HEK293T (cell line): ENCODE measurements at regions not wholly inside any gene's neighbourhood (a gene's known extent, or its start where the extent isn't known, plus 50 kb on each side); places are given as distances from the start of the nearest gene placed in this dataset.

ENCODE experiments used
- CTCF ChIA-PET: fragments of 350-600 bp; formaldehyde crosslinking; extraction: SDS; loops from one replicate; lab custom pipeline; 2021; ENCODE audit warnings: antibody characterized with exemption, inconsistent platforms; lab: Yijun Ruan, JAX
- POLR2A ChIA-PET: fragments of 350-600 bp; formaldehyde crosslinking; extraction: SDS; loops from one replicate; lab custom pipeline; 2020; ENCODE audit warnings: antibody characterized with exemption, inconsistent platforms; lab: Yijun Ruan, JAX
- DNase-seq: peaks from one replicate; pipeline ENCODE4 v3.0.0; 2012; ENCODE audit warnings: mixed read lengths; ENCODE audit errors: extremely low spot score
- ARNT ChIP-seq: fragments of 450-650 bp; IDR thresholded peaks from 2 replicates; pipeline ENCODE4 v1.6.1; 2017; ENCODE audit warnings: mild to moderate bottlenecking
- BHLHE40 ChIP-seq: fragments of 450-650 bp; IDR thresholded peaks from 2 replicates; pipeline ENCODE4 v1.6.1; 2016; ENCODE audit warnings: mild to moderate bottlenecking, moderate library complexity, borderline replicate concordance
- CTBP1 ChIP-seq: fragments of 450-650 bp; IDR thresholded peaks from 2 replicates; pipeline ENCODE4 v1.6.1; 2016; ENCODE audit warnings: borderline replicate concordance
- ELF4 ChIP-seq: fragments of 450-650 bp; IDR thresholded peaks from 2 replicates; pipeline ENCODE4 v1.6.1; 2017; ENCODE audit warnings: antibody characterized with exemption
- FOXA1 ChIP-seq: fragments of 450-650 bp; IDR thresholded peaks from 2 replicates; pipeline ENCODE4 v1.6.1; 2016; ENCODE audit warnings: mild to moderate bottlenecking
- FOXK2 ChIP-seq: fragments of 450-650 bp; IDR thresholded peaks from 2 replicates; pipeline ENCODE4 v1.6.1; 2016; ENCODE audit warnings: mild to moderate bottlenecking
- FOXM1 ChIP-seq: fragments of 450-650 bp; IDR thresholded peaks from 2 replicates; pipeline ENCODE4 v1.6.1; 2017; ENCODE audit warnings: mild to moderate bottlenecking, borderline replicate concordance
- HDGF ChIP-seq: fragments of 450-650 bp; IDR thresholded peaks from 2 replicates; pipeline ENCODE4 v1.6.1; 2017; ENCODE audit warnings: antibody characterized with exemption, borderline replicate concordance
- L3MBTL2 ChIP-seq: fragments of 450-650 bp; conservative IDR thresholded peaks from 2 replicates; pipeline ENCODE4 v1.6.1; 2016; ENCODE audit warnings: mild to moderate bottlenecking
- LEF1 ChIP-seq: fragments of 450-650 bp; IDR thresholded peaks from 2 replicates; pipeline ENCODE4 v1.6.1; 2017; ENCODE audit warnings: mild to moderate bottlenecking, borderline replicate concordance
- NFRKB ChIP-seq: fragments of 450-650 bp; IDR thresholded peaks from 2 replicates; pipeline ENCODE4 v1.6.1; 2016; ENCODE audit warnings: mild to moderate bottlenecking, moderate library complexity
- SP1 ChIP-seq: fragments of 450-650 bp; IDR thresholded peaks from 2 replicates; pipeline ENCODE4 v1.6.1; 2017
- SUZ12 ChIP-seq: fragments of 450-650 bp; IDR thresholded peaks from 2 replicates; pipeline ENCODE4 v1.6.1; 2016; ENCODE audit warnings: mild to moderate bottlenecking
- TARDBP ChIP-seq: fragments of 450-650 bp; IDR thresholded peaks from 2 replicates; pipeline ENCODE4 v1.6.1; 2016
- ZNF384 ChIP-seq: fragments of 450-650 bp; IDR thresholded peaks from 2 replicates; pipeline ENCODE4 v1.6.1; 2016
- TF ChIP-seq, protein P1 (sequence below): fragments of 450-650 bp; IDR thresholded peaks from 2 replicates; pipeline ENCODE4 v1.6.1; 2016

DNA sequence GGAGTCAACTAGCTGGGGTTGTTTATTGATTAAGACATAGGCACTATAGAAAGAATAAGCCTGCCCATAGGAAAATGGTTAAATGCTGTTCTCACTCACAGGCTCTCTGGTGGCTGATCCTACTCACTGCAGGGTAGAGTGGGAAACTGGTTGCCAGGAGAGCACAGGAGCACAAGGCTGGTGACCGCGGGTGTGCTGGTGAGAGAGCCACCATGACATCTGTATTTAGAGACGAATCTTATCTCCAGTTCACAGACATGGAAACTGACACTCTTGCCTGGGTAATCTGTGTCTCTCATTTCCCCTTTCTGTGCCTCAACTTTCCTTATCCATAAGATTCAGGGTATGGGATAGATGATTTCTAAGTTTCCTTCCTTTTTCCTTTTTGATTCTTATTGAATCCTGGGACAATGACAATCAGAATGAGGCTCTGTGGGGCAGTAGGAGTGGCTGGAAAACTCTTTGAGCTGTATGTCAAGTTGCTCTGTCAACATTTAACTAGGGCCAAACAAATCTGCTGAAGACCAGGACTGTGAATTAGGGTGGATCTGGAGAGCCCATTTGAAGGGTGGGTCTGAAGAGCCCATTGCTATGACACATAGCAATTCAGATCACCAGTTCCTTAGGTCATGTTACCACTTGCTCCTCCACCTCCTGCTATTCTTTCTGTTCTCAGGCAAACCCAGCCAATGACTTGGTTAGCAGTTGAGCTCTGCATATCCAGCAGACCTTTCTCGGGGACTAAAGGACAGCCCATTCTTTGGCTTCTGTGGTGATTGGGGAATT, 286.1 kb upstream of the TBL1XR1 start:
- ChIA-PET POLR2A (no interaction called here), CTCF (no interaction called here)
- peak; percentile 36 for DNase-seq
- TF ChIP-seq, protein P1, sequence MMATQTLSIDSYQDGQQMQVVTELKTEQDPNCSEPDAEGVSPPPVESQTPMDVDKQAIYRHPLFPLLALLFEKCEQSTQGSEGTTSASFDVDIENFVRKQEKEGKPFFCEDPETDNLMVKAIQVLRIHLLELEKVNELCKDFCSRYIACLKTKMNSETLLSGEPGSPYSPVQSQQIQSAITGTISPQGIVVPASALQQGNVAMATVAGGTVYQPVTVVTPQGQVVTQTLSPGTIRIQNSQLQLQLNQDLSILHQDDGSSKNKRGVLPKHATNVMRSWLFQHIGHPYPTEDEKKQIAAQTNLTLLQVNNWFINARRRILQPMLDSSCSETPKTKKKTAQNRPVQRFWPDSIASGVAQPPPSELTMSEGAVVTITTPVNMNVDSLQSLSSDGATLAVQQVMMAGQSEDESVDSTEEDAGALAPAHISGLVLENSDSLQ, result no peak
- no peak for TF ChIP-seq NFRKB
- TF ChIP-seq FOXA1, result no peak
- no peak for TF ChIP-seq SP1
- no peak for TF ChIP-seq LEF1
- no peak for TF ChIP-seq TARDBP
- TF ChIP-seq BHLHE40, result no peak
- no peak for TF ChIP-seq L3MBTL2
- no peak for TF ChIP-seq ARNT

DNA sequence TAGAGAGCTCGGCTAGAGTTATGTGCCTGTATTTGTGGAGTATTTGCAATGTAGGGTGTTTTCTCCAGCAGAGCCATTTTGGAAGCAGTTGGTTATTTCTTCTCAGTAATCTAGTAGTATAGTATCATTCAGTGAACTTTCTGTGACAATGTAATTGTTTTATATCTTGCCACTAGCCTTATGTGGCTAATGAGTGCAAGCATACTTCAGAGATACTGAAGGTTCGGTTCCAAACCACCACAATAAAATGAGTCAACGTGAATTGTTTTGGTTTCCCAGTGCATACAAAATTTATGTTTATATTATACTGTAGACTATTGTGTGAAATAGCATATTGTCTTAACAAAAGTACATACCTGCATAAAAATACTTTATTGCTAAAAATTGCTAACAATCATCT, 286.9 kb upstream of the TBL1XR1 start:
- ChIA-PET CTCF (no interaction called here), POLR2A (no interaction called here)

DNA sequence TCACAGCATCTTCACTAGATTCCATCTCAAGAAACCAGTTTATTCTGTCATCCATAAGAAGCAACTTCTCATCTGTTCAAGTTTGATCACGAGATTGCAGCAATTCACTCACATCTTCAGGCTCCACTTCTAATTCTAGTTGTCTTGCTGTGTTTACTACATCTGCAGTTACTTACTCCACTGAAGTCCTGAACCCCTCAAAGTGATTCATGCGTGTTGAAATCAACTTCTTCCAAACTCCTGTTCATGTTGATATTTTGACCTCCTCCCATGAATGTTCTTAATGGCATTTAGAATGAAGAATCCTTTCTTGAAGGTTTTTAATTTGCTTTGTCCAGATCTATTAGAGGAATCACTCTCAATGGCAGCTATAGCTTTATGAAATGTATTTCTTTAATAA, 287.6 kb upstream of the TBL1XR1 start:
- CTCF ChIA-PET, result no interaction called here

More for the DNA sequence above, 286.9 kb upstream of the TBL1XR1 start:
- DNase-seq, result no peak
- TF ChIP-seq BHLHE40 (no peak), FOXK2 (no peak), NFRKB (no peak), HDGF (no peak), ARNT (no peak), TARDBP (no peak), L3MBTL2 (no peak)

DNA sequence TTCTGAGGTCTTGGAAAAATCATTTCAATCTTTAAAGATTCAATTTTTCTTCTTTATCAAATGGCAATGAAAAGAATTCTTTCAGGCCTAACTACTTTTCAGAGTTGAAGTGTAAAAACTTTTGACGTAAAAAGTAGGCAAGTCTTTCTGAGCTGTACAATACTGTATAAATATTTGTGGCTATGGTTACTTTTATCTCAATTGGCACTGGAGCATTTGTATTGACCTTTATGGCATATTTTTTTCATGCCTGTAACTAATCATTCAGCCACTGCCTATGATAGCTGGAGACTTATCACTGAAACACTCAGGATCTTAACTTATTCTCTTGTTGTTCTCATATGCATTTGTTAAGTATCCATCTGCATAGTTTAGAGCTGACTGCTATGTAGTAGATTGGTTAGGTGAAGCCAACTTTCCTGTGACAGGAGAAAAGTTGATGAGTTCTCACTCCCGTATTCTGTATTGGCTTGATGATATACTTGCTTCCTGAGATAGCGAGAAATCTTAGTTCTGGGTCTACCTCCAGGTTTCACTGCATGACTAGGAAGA, 290.4 kb upstream of the TBL1XR1 start:
- no peak for DNase-seq
- CTCF ChIA-PET, result no interaction called here

More for the DNA sequence above, 287.6 kb upstream of the TBL1XR1 start:
- no peak for DNase-seq
- TF ChIP-seq CTBP1 (no peak), NFRKB (no peak), LEF1 (no peak), TARDBP (no peak), ARNT (no peak)
- POLR2A ChIA-PET, result no interaction called here

DNA sequence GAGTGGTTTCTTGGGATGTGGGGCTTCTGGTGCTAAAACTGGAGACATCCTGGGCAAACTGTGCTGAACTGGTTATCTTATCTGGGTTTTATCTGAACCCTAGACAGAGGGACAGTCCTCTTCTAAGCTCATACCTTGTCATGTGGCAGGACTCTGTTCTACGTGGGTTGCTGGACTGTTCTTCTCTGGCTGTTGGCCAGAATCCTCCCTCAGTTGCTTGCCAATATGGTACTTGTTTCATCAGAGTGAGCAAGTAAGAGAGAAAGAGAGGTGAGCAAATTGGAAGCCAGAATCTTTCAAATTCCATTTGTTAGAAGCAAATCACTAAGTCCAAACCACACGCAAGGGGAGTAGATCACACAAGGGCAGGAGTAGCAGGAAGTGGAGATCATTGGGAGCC, 291.5 kb upstream of the TBL1XR1 start:
- CTCF ChIA-PET, result no interaction called here
- POLR2A ChIA-PET, result no interaction called here
- TF ChIP-seq FOXM1, result no peak
- no peak for TF ChIP-seq LEF1
- no peak for TF ChIP-seq FOXK2
- no peak for TF ChIP-seq FOXA1
- TF ChIP-seq NFRKB, result no peak
- no peak for TF ChIP-seq L3MBTL2
- TF ChIP-seq ARNT, result no peak
- no peak for TF ChIP-seq TARDBP
- DNase-seq, result no peak

More for the DNA sequence above, 290.4 kb upstream of the TBL1XR1 start:
- TF ChIP-seq SUZ12, result no peak
- no peak for TF ChIP-seq FOXK2
- no peak for TF ChIP-seq BHLHE40
- no peak for TF ChIP-seq HDGF
- TF ChIP-seq, protein P1, result no peak
- TF ChIP-seq ZNF384, result no peak
- no peak for TF ChIP-seq ELF4
- no peak for TF ChIP-seq SP1
- TF ChIP-seq FOXA1, result no peak
- no peak for TF ChIP-seq L3MBTL2
- no peak for TF ChIP-seq TARDBP
- no peak for TF ChIP-seq NFRKB
- TF ChIP-seq ARNT, result no peak
- POLR2A ChIA-PET, result no interaction called here

DNA sequence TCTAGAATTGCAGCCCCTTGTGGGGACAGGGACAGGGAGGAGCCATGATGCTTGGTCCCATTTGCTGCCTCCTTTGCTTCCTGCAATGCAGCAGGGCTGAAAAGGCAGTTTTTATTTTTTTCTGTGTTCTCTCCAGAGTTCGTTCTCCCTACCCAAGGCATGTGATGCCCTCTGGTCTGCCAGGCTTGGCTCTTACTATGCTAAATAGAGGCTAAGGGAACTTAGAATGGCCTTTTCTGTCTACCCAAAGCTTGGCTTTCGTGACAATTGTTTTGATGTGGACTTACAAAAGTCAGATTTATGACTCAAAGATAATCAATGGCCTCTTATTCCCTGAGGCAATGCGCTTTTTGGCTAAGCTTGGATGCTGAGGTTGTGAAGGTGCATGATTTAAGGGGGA, 293.3 kb upstream of the TBL1XR1 start:
- no peak for DNase-seq
- ChIA-PET POLR2A (no interaction called here), CTCF (no interaction called here)
- TF ChIP-seq SUZ12 (no peak), FOXK2 (no peak), TARDBP (no peak), NFRKB (no peak), HDGF (no peak), FOXM1 (no peak), BHLHE40 (no peak), ELF4 (no peak), FOXA1 (no peak), LEF1 (no peak), ARNT (no peak), ZNF384 (no peak), SP1 (no peak), L3MBTL2 (no peak)
- TF ChIP-seq, protein P1, result no peak
